ENCODE measurements at regions not wholly inside any gene's neighbourhood (a gene's known extent, or its start where the extent isn't known, plus 50 kb on each side); places are given as distances from the start of the nearest gene placed in this dataset.

DNA sequence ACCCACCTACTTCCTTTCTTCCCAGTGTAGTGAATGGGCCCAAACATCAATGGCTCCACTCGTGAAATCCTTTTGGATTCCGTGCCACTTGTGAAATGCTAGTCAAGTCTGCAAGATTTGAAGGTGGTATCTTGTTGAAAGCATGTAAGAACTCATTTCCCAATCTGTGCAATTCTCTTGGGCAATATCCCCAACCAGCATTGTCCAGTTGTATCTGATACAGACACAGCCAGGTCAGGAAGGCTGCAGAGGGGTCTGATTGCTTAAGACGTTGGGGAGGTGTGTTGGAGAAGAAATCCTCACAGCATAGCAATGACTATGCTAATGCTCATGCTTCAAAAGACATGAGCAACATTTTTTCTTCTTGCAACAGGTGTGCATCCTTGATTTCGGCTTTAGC is 164.8 kb downstream of the VEGFC start:
- H3K36me3 ChIP-seq (ENCODE audit: insufficient read depth, low read length): no peaks in the 10 kb centered on the region
- H3K4me1 ChIP-seq (ENCODE audit: insufficient read depth, low read length): peaks cover under 1% of the 10 kb centered on the region
- H3K27ac ChIP-seq (ENCODE audit: low read depth, low read length): no peak overlapping the region
- H4K20me1 ChIP-seq (ENCODE audit: insufficient read depth, low read length): no peaks in the 10 kb centered on the region
- no peak overlapping the region for H3K4me2 ChIP-seq (ENCODE audit: insufficient read depth, low read length)
- no peak overlapping the region for H3K4me3 ChIP-seq (ENCODE audit: insufficient read depth, low read length)
- no peak overlapping the region for H2AFZ ChIP-seq (ENCODE audit: low read length)
- TF ChIP-seq, protein P1, sequence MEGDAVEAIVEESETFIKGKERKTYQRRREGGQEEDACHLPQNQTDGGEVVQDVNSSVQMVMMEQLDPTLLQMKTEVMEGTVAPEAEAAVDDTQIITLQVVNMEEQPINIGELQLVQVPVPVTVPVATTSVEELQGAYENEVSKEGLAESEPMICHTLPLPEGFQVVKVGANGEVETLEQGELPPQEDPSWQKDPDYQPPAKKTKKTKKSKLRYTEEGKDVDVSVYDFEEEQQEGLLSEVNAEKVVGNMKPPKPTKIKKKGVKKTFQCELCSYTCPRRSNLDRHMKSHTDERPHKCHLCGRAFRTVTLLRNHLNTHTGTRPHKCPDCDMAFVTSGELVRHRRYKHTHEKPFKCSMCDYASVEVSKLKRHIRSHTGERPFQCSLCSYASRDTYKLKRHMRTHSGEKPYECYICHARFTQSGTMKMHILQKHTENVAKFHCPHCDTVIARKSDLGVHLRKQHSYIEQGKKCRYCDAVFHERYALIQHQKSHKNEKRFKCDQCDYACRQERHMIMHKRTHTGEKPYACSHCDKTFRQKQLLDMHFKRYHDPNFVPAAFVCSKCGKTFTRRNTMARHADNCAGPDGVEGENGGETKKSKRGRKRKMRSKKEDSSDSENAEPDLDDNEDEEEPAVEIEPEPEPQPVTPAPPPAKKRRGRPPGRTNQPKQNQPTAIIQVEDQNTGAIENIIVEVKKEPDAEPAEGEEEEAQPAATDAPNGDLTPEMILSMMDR (IDR thresholded peaks at IDR 0.05; ENCODE audit: extremely low read depth, low read depth, low read length): no peak
- DNase-seq (ENCODE audit: insufficient read length, low spot score, missing footprints): no peak
- no peaks in the 10 kb centered on the region for H3K9me3 ChIP-seq (ENCODE audit: low read depth, low read length)
- H3K79me2 ChIP-seq (ENCODE audit: insufficient read depth, low read length): no peaks in the 10 kb centered on the region
- no peaks in the 10 kb centered on the region for H3K27me3 ChIP-seq (ENCODE audit: insufficient read depth, low read length)

DNA sequence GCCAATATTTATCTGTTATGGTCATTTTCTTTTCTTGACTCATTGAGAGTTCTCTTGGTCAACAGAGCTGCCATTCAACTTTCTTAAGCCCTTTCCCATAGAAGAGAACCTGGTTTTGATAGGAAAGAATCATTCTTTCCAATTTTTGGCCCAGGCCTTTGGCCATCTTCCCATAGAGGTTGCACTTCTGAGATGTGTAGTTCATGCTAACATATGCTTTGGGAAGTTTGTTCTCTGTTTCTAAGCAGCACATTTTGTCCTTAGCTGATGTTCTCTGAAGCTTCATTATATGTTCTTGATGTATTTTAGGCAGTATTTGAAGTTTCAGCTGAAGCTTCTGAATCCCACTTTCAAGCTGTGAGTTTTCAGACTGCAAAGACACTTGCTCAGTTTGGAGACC is 161.1 kb downstream of the VEGFC start:
- no peaks in the 10 kb centered on the region for H4K20me1 ChIP-seq (ENCODE audit: insufficient read depth, low read length)
- no peak overlapping the region for H3K27ac ChIP-seq (ENCODE audit: low read depth, low read length)
- no peaks in the 10 kb centered on the region for H3K79me2 ChIP-seq (ENCODE audit: insufficient read depth, low read length)
- TF ChIP-seq, protein P1 (IDR thresholded peaks at IDR 0.05; ENCODE audit: extremely low read depth, low read depth, low read length): no peak
- H3K4me3 ChIP-seq (ENCODE audit: insufficient read depth, low read length): no peak overlapping the region
- H3K36me3 ChIP-seq (ENCODE audit: insufficient read depth, low read length): no peaks in the 10 kb centered on the region
- H3K9me3 ChIP-seq (ENCODE audit: low read depth, low read length): no peaks in the 10 kb centered on the region
- peaks cover 19% of the 10 kb centered on the region for H3K4me1 ChIP-seq (ENCODE audit: insufficient read depth, low read length)
- H3K27me3 ChIP-seq (ENCODE audit: insufficient read depth, low read length): no peaks in the 10 kb centered on the region
- no peak overlapping the region for H3K4me2 ChIP-seq (ENCODE audit: insufficient read depth, low read length)
- no peak overlapping the region for H2AFZ ChIP-seq (ENCODE audit: low read length)
- DNase-seq (ENCODE audit: insufficient read length, low spot score, missing footprints): no peak

Measured in osteoblast (primary cell).